IPS DF 6.9 (cell line): ENCODE measurements at regions not wholly inside any gene's neighbourhood (a gene's known extent, or its start where the extent isn't known, plus 50 kb on each side); places are given as distances from the start of the nearest gene placed in this dataset.
"Not testable (repeated sequence)": the region's sequence is repeated elsewhere in the genome, so short reads cannot be mapped to it uniquely, and the experiment has no call there.

Source experiments
- DNase-seq: peaks from one replicate; pipeline ENCODE4 v3.0.0-alpha.2; 2013; ENCODE audit warnings: low read depth, low spot score
- H3K27ac ChIP-seq: one replicate; pipeline ENCODE4 v1.5.1; 2013; ENCODE audit warnings: low read length, control low read depth
- H3K27me3 ChIP-seq: 2 replicates; pipeline ENCODE4 v1.6.1; 2013; ENCODE audit warnings: mild to moderate bottlenecking, low read length; ENCODE audit not compliant: control insufficient read depth, insufficient read depth
- H3K36me3 ChIP-seq: 2 replicates; pipeline ENCODE4 v1.6.1; 2013; ENCODE audit warnings: low read length; ENCODE audit not compliant: control insufficient read depth, insufficient read depth
- H3K4me1 ChIP-seq: 2 replicates; pipeline ENCODE4 v1.6.1; 2013; ENCODE audit warnings: low read length; ENCODE audit not compliant: control insufficient read depth, insufficient read depth
- H3K4me3 ChIP-seq: 2 replicates; pipeline ENCODE4 v1.5.1; 2013; ENCODE audit warnings: mild to moderate bottlenecking, low read length
- H3K9me3 ChIP-seq: 2 replicates; pipeline ENCODE4 v1.6.1; 2013; ENCODE audit warnings: low read length, inconsistent platforms; ENCODE audit not compliant: control insufficient read depth, insufficient read depth
- WGBS: extraction: QIAGEN DNeasy Blood & Tissue Kit; methylation state at CpG from one replicate; pipeline ENCODE4 v1.1.7; 2013; ENCODE audit warnings: mixed read lengths, missing lambda C conversion rate; ENCODE audit not compliant: insufficient read length, insufficient coverage; 5-methylcytosine and 5-hydroxymethylcytosine counted together

GRCh38 chr3:187873843-187874242 is 128.6 kb upstream of the BCL6 start:
- no peak for DNase-seq
- Histone ChIP-seq H3K27me3 (no peaks in the 10 kb centered on the region), H3K9me3 (no peaks in the 10 kb centered on the region), H3K4me3 (no peak overlapping the region), H3K4me1 (no peaks in the 10 kb centered on the region), H3K36me3 (no peaks in the 10 kb centered on the region), H3K27ac (no peak overlapping the region)
- WGBS, result no CpG with 5 or more reads among the region's 1 CpG

- H3K27me3 ChIP-seq, result no peaks in the 10 kb centered on the region
- no CpG with 5 or more reads among the region's 4 CpGs for WGBS
- H3K4me3 ChIP-seq, result no peak overlapping the region
- DNase-seq, result no peak
- H3K27ac ChIP-seq, result no peak overlapping the region
- no peaks in the 10 kb centered on the region for H3K9me3 ChIP-seq
- no peaks in the 10 kb centered on the region for H3K4me1 ChIP-seq
- H3K36me3 ChIP-seq, result no peaks in the 10 kb centered on the region
Observed at GRCh38 chr3:187875863-187876262, 130.6 kb upstream of the BCL6 start.

GRCh38 chr3:187878772-187879518 is 133.7 kb upstream of the BCL6 start:
- no peak for DNase-seq
- no peaks in the 10 kb centered on the region for H3K36me3 ChIP-seq
- no peak overlapping the region for H3K4me3 ChIP-seq
- no peaks in the 10 kb centered on the region for H3K4me1 ChIP-seq
- H3K9me3 ChIP-seq, result no peaks in the 10 kb centered on the region
- H3K27me3 ChIP-seq, result no peaks in the 10 kb centered on the region
- WGBS, result no CpG with 5 or more reads among the region's 4 CpGs
- no peak overlapping the region for H3K27ac ChIP-seq

GRCh38 chr3:187880441-187880840 is 135.2 kb upstream of the BCL6 start:
- no peaks in the 10 kb centered on the region for H3K36me3 ChIP-seq

GRCh38 chr3:187880851-187881250 is 135.6 kb upstream of the BCL6 start:
- no peak overlapping the region for H3K27ac ChIP-seq
- WGBS, result no CpG with 5 or more reads among the region's 1 CpG
- no peak for DNase-seq
- H3K27me3 ChIP-seq, result no peaks in the 10 kb centered on the region
- no peak overlapping the region for H3K4me3 ChIP-seq
- H3K9me3 ChIP-seq, result no peaks in the 10 kb centered on the region
- no peaks in the 10 kb centered on the region for H3K4me1 ChIP-seq
- no peaks in the 10 kb centered on the region for H3K36me3 ChIP-seq

More at GRCh38 chr3:187880441-187880840, 135.2 kb upstream of the BCL6 start:
- Histone ChIP-seq H3K9me3 (no peaks in the 10 kb centered on the region), H3K27me3 (no peaks in the 10 kb centered on the region), H3K27ac (no peak overlapping the region), H3K4me3 (no peak overlapping the region), H3K4me1 (no peaks in the 10 kb centered on the region)
- no peak for DNase-seq
- WGBS, result no CpG with 5 or more reads among the region's 1 CpG

- H3K27me3 ChIP-seq, result no peaks in the 10 kb centered on the region
- no peaks in the 10 kb centered on the region for H3K9me3 ChIP-seq
- no peak for DNase-seq
- no peaks in the 10 kb centered on the region for H3K4me1 ChIP-seq
- no CpG with 5 or more reads among the region's 1 CpG for WGBS
- H3K27ac ChIP-seq, result no peak overlapping the region
- H3K36me3 ChIP-seq, result no peaks in the 10 kb centered on the region
- H3K4me3 ChIP-seq, result no peak overlapping the region
Observed at GRCh38 chr3:187888701-187889100, 143.4 kb upstream of the BCL6 start.

- no peak overlapping the region for H3K27ac ChIP-seq
- H3K36me3 ChIP-seq, result no peaks in the 10 kb centered on the region
- no peaks in the 10 kb centered on the region for H3K9me3 ChIP-seq
- DNase-seq, result no peak
- H3K4me1 ChIP-seq, result no peaks in the 10 kb centered on the region
- no peaks in the 10 kb centered on the region for H3K27me3 ChIP-seq
- no CpG with 5 or more reads among the region's 4 CpGs for WGBS
- no peak overlapping the region for H3K4me3 ChIP-seq
Observed at GRCh38 chr3:187889106-187889505, 143.8 kb upstream of the BCL6 start.

GRCh38 chr3:187889601-187890404 is 144.5 kb upstream of the BCL6 start:
- no peak overlapping the region for H3K27ac ChIP-seq
- H3K27me3 ChIP-seq, result no peaks in the 10 kb centered on the region
- no peak for DNase-seq
- no CpG with 5 or more reads among the region's 20 CpGs for WGBS
- H3K9me3 ChIP-seq, result no peaks in the 10 kb centered on the region
- H3K4me3 ChIP-seq, result no peak overlapping the region
- H3K36me3 ChIP-seq, result no peaks in the 10 kb centered on the region
- no peaks in the 10 kb centered on the region for H3K4me1 ChIP-seq

GRCh38 chr3:187890405-187890752 is 145.1 kb upstream of the BCL6 start:
- WGBS, result no CpG with 5 or more reads among the region's 15 CpGs
- not testable (repeated sequence) for H3K4me3 ChIP-seq, H3K27me3 ChIP-seq, H3K9me3 ChIP-seq, DNase-seq, H3K4me1 ChIP-seq, H3K36me3 ChIP-seq, H3K27ac ChIP-seq

- Histone ChIP-seq H3K4me3 (no peak overlapping the region), H3K9me3 (no peaks in the 10 kb centered on the region), H3K27ac (no peak overlapping the region), H3K27me3 (no peaks in the 10 kb centered on the region), H3K36me3 (no peaks in the 10 kb centered on the region), H3K4me1 (no peaks in the 10 kb centered on the region; the same call in 1 of the 2 replicates)
- no peak for DNase-seq
- no CpG with 5 or more reads among the region's 6 CpGs for WGBS
Observed at GRCh38 chr3:187896646-187897045, 151.4 kb upstream of the BCL6 start.
